NCI-H146 (cell line): ENCODE measurements at regions not wholly inside any gene's neighbourhood (a gene's known extent, or its start where the extent isn't known, plus 50 kb on each side); places are given as distances from the start of the nearest gene placed in this dataset.
A peak's percentile ranks its signal among the peaks of the same experiment; 100 is the strongest.

Experiments
- DNase-seq: peaks from one replicate; lab custom pipeline; 2025; lab: John Stamatoyannopoulos, UW

GRCh38 chr5:31137676-31138075 is 55.8 kb upstream of the CDH6 start:
- DNase-seq: no peak

GRCh38 chr5:31135542-31135941 is 57.9 kb upstream of the CDH6 start:
- no peak for DNase-seq

DNA sequence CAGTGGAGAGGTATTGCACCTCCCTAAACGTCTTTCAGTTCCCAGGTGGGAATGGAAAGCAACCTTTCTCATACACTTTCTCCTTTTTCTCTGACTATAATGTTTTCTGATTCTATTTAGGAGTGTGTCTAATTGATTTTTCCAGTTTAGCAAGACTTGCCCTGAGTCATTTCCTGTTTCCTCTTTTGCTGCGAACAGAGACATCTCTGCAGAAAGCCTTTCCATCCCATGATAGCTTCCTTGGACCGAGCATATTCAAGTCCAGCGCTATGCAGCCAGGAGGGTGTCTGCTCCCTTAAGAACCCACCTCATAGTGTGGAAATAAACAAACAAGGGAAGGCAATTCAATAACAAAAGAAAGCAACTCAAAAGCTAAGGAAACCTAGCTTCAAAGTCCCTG is 60.0 kb upstream of the CDH6 start:
- no peak for DNase-seq

GRCh38 chr5:31131381-31131891 is 62.0 kb upstream of the CDH6 start:
- DNase-seq: no peak

DNA sequence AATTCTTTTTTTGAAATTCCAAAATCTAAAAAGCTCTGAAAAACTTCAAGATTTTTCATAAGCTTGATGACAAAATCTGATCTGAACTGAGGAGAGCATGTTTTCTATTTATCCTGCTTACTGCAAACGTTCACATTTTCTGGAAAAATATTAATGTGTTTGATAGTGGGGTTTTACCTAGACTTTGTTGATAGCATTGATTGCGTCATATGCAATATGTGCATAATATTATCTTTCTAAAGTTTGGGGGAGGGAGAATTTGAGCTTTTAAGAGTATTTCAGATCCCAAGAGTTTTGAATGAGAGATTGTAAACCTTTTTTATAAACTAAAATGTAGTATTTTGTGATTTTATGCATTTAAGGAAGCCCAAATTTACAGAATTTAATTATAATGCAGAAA is 62.8 kb upstream of the CDH6 start:
- no peak for DNase-seq

DNA sequence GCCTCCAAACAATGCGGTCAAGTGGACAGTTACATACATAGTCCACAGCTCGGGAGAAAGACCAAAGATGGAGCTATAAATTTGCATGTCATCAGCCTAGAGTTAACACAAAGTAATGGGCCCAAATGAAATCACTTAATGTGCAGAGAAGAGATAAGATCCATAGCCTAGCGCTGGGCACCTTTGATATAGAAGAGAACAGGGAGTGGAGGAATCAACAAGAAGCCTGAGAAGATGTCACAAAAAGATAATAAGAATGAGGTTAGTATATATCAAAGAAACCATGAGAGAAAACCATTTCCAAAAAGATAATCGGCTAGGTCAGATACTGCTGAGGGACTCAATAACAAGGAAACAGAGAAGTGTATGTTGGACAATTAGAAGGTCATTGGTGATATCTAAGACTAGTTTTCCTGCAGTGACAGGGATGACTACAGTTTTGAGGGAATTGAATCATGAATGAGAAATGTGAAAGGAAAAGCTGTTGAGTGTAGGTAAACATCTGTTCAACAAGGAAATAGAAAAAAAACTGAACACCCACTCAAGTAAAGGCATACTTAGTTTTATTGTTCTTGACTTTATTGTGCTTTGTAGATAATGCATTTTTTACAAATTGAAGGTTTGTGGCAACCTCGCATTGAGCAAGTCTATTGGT is 68.7 kb upstream of the CDH6 start:
- DNase-seq: no peak

DNA sequence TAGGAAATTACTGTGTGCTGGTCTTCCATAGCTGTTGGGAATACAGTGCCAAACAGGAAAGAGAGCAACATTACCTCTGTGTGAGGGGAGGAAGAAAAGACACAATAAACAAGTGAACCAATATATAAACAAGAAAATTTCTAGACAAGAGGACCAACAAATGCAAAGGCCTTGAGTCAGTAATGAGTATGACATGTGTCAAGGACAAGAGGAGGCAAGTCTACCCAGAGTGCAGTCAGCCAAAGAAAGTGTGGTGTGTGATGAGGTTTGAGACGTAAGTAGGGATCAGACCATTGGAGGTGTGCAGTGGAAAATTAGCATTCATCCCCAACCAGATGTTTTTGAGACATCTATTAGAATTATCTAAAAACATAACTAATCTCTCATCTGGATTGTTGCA is 69.5 kb upstream of the CDH6 start:
- no peak for DNase-seq

DNA sequence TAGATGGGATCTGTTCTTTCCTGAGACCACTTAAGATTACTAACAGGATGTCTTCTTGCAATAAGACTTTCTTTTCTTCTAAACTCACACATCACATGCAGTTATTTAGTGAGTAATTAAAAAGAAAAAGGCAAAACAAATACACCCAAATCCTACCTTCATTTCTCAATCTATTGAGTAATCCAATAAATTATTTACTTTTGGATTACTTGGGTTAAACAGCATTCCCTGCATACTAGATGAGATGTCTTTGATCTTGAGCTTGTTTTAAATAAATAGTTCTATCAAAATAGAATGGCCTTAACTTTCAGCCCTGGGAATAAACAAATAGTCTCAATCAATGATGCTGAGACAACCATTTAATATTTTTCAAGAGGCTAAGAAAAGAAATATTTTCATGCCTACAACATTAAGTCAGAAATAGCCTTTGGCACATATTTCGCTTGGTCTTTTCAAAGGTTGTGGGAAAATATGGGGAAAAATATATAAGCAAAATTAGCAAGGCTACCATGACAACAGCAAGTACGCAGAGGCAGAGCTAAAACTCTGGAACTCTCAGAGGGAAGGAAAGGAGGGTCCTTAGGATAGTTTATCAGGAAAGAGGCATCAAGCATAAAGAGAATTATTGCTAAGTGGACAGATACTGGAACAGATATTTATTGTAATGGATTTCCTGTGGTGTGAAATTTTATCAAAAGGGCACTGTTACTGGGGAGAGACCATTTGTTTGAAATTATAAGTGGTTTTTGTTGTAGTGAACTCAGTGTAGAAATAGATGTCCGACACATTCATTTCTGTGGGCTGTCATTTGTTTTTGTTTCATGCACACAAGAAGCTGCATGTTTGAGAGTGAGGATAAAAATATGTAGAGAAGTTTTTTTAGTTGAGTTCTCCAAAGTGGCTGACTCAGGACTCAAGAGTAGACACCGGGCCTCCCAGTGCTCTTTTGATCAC is 70.2 kb upstream of the CDH6 start:
- DNase-seq: no peak

- DNase-seq: no peak
Measured at GRCh38 chr5:31121224-31121623, 72.3 kb upstream of the CDH6 start.

DNA sequence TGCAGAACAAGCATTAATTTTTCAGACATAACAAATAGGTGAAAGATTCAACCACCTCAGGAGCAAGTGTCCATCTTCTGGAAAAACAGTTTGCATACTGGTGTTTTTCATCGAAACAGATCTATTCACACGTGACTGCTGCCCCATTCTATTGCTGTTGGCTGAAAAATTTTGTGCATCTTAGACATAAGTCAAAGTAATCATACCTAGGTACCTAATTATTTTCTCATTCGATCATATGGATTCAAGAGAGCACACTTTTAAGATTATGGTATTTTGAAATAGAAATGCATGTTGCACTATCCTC is 72.9 kb upstream of the CDH6 start:
- no peak for DNase-seq

- peak; percentile 10 for DNase-seq
Measured at GRCh38 chr5:31119938-31120641, 73.4 kb upstream of the CDH6 start.

GRCh38 chr5:31116466-31117031 is 76.9 kb upstream of the CDH6 start:
- DNase-seq: no peak

DNA sequence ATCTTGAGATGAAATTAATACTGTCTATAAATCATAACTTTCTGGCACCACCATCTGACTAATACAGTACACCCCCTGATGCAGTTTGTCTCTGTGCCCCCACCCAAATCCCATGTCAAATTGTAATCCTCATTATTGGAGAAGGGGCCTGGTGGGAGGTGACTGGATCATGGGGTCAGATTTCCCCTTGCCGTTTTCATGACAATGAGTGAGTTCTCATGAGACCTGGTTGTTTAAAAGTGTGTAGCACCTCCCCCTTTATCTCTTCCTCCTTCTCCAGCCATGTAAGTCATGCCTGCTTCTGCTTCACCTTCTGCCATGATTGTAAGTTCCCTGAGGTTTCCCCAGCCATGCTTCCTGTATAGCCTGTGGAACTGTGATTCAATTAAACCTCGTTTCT is 78.7 kb upstream of the CDH6 start:
- no peak for DNase-seq

DNA sequence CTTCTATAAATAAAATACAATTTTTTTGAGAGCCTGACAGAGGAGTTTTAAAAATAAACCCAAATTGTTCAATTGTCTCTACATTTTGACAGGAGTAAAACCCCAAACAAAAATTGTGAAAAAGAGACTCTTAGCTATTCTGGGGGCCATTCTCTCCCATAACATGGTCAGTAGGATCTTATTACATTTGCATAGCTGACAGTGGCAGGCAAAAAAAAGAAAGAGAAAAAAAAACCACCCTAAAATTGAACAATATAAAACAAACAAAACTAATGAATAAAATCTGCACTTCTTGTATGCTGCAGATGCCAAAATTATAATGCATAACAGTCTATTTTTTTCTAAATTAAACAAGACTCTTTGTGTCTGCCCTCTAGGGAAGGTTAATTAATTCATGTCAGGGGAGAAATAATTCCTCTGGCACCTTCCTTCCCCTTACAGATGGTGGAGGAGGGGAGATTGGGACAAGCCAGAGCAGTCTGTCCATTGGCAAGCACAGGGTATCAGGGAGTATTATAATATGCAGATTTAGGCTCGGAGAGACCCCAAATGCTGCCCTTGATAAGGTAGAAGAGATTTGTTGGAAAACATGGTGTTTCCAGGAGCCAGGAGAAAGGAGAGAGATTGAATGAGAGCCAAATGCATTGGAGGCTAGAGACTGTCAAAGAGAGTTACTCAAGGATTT is 79.7 kb upstream of the CDH6 start:
- no peak for DNase-seq

DNA sequence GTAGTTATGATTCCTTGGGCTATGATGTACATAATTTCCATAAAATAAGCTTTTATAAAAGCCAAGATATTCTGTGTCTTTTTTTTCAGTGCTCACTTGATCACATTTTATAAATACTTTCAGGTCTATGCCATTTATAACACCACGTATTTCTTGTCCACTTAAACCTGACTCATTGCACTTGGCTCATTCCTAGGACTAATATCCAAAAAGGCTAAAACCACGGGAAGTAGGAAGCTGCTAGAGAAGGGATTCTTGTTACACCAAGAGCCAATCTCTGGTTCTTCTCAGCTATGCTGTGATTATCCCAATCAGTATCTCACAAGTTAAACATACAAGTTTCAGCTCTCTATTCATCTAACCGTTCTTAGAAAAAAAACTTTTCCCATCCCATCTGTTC is 80.4 kb upstream of the CDH6 start:
- DNase-seq: no peak

DNA sequence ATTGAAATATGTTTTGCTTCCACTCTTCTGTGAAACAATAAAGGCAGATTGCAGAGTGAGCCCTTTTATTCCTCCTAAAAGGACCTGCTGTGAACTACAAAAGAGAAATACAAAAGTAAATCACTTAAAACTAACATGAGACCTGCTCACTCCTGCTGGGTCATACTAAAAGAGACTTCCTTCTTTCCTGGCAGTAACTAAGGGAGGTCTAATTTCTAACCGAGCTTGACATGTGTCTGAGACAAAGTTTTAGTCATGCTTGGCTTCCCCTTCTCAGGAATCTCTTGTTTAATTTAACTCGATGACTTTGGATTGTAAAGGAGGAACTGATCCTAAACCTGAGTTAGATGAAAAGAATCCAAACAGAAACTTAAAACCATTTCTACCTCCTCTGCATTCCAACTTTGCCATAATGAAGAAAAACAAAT is 86.4 kb upstream of the CDH6 start:
- DNase-seq: peak; percentile 90

GRCh38 chr5:31106691-31107090 is 86.8 kb upstream of the CDH6 start:
- no peak for DNase-seq

GRCh38 chr5:31106278-31106677 is 87.2 kb upstream of the CDH6 start:
- DNase-seq: no peak

GRCh38 chr5:31104775-31105174 is 88.7 kb upstream of the CDH6 start:
- no peak for DNase-seq

DNA sequence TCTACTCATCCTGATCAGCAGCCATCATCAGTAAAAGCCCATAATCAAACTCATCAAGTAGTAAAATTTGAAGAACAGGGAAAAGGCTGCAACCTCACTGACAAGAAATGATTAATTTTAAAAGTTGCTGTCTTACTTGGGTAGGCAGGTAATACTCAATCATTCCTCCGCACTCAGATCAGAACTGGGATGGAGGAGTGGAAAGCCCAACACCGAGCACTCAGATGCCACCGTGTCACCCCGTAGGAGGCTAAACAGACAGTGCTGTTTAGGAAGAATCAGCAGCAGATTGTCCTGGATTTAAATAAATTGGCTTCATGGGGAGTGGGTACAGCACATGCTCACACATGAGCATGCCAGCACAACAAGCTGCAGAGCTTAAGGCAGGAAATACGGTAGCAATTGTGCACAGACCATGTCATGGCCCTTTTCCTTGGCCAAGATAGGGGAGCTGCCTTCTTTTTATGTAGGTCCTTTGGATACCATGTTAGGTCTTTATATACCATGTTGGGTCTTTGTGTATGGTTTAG is 92.6 kb upstream of the CDH6 start:
- no peak for DNase-seq

DNA sequence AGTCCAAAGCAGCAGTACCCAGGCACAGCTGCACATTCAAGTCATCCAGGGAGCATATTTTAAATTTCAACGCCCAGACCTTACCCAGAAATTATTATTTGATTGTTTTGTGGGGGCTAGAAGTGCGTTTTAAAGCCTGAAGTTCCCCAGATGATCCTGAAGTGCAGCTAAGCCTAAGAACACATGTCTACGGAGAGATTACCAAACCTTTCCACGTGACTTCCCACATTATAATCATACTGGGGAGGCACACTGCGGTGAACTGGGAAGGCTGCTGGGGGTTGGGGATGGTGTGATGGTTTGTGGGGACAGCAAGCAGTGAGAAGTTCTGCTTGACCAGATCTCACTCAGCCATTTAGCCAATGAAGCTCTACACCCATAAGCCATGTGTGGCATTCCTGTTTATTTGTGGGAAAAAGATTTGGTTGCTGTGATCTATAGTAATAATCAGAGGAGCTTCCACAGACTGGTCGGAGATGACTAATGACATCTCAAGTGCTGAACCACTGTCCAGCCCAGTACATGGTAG is 93.4 kb upstream of the CDH6 start:
- no peak for DNase-seq
